SK-N-SH (cell line): ENCODE measurements at regions not wholly inside any gene's neighbourhood (a gene's known extent, or its start where the extent isn't known, plus 50 kb on each side); places are given as distances from the start of the nearest gene placed in this dataset.

Source experiments
- CTCF ChIA-PET: fragments of 300-600, 350-600 bp; formaldehyde crosslinking; extraction: SDS; loops from one replicate; lab custom pipeline; 2021; lab: Yijun Ruan, JAX
- POLR2A ChIA-PET: fragments of 350-600 bp; sonication (Branson Sonifier 250); formaldehyde crosslinking; extraction: SDS; loops from one replicate; lab custom pipeline; 2020; ENCODE audit warnings: antibody characterized with exemption, inconsistent platforms; lab: Yijun Ruan, JAX
- DNase-seq: peaks from one replicate; pipeline ENCODE4 v3.0.0; 2012
- H2AFZ ChIP-seq: fragments of 200-600 bp; sonication (generic); 2 replicates; pipeline ENCODE4 v1.8.1; 2016; ENCODE audit warnings: antibody characterized with exemption, mild to moderate bottlenecking, low read depth
- H3F3A ChIP-seq: fragments of 200-600 bp; sonication (generic); replicated peaks from 2 replicates; pipeline ENCODE3; 2016; ENCODE audit warnings: antibody characterized with exemption, mild to moderate bottlenecking; ENCODE audit not compliant: insufficient read depth
- H3K27ac ChIP-seq, 2 experiments: fragments of 200-500 bp in 1 of 2; fragments of 200-600 bp in 1 of 2; sonication (Bioruptor generic) in 1 of 2; sonication (generic), shearing (Covaris generic) in 1 of 2; 2 replicates each; pipeline versions ENCODE4 v1.5.1 to v1.6.1; 2014 to 2016; ENCODE audit warnings: low read depth in 2 of 2, inconsistent platforms in 1 of 2, low read length in 1 of 2, mild to moderate bottlenecking in 1 of 2, mixed read lengths in 1 of 2
- H3K27me3 ChIP-seq: fragments of 200-600 bp; sonication (generic), shearing (Covaris generic); 2 replicates; pipeline ENCODE4 v1.6.1; 2016; ENCODE audit warnings: mixed run types; ENCODE audit not compliant: insufficient read depth
- H3K36me3 ChIP-seq, 2 experiments: fragments of 200-500 bp in 1 of 2; fragments of 200-600 bp in 1 of 2; sonication (Bioruptor generic) in 1 of 2; sonication (generic) in 1 of 2; replicated peaks in 1 of 2; 2 replicates each; pipeline versions ENCODE3 to v1.5.1; 2014 to 2016; ENCODE audit warnings: low read length in 1 of 2, mild to moderate bottlenecking in 1 of 2; ENCODE audit not compliant: insufficient read depth in 2 of 2, control insufficient read depth in 1 of 2
- H3K4me1 ChIP-seq, 2 experiments: fragments of 200-500 bp in 1 of 2; fragments of 200-600 bp in 1 of 2; sonication (Bioruptor generic) in 1 of 2; sonication (generic), shearing (Covaris generic) in 1 of 2; 2 replicates each; pipeline versions ENCODE4 v1.5.1 to v1.6.1; 2014 to 2016; ENCODE audit warnings: low read depth in 1 of 2, low read length in 1 of 2, mixed run types in 1 of 2; ENCODE audit not compliant: insufficient read depth in 2 of 2, control insufficient read depth in 1 of 2
- H3K4me2 ChIP-seq: fragments of 200-600 bp; sonication (generic), shearing (Covaris generic); 2 replicates; pipeline ENCODE4 v1.6.1; 2017; ENCODE audit warnings: mixed run types
- H3K4me3 ChIP-seq, 2 experiments: fragments of 200-500 bp in 1 of 2; fragments of 200-600 bp in 1 of 2; sonication (Bioruptor generic) in 1 of 2; sonication (generic), shearing (Covaris generic) in 1 of 2; 2 replicates each; pipeline versions ENCODE4 v1.5.1 to v1.8.1; 2014 to 2016; ENCODE audit warnings: low read depth in 2 of 2, inconsistent platforms in 1 of 2, low read length in 1 of 2, mild to moderate bottlenecking in 1 of 2, mixed read lengths in 1 of 2, moderate library complexity in 1 of 2
- H3K79me2 ChIP-seq: fragments of 200-600 bp; sonication (generic); 2 replicates; pipeline ENCODE4 v1.8.1; 2017; ENCODE audit warnings: mild to moderate bottlenecking; ENCODE audit not compliant: insufficient read depth
- H3K9ac ChIP-seq: fragments of 200-600 bp; sonication (generic); 2 replicates; pipeline ENCODE4 v1.6.1; 2017; ENCODE audit warnings: mixed run types
- H3K9me2 ChIP-seq: fragments of 200-600 bp; sonication (generic); 2 replicates; pipeline ENCODE4 v1.6.1; 2017; ENCODE audit warnings: mixed run types
- H3K9me3 ChIP-seq: fragments of 200-600 bp; sonication (generic); 2 replicates; pipeline ENCODE4 v1.6.1; 2017; ENCODE audit warnings: mixed run types, mild to moderate bottlenecking, moderate library complexity
- H4K20me1 ChIP-seq: fragments of 200-600 bp; sonication (generic); 2 replicates; pipeline ENCODE4 v1.6.1; 2017; ENCODE audit warnings: mild to moderate bottlenecking, mixed run types; ENCODE audit not compliant: insufficient read depth
- CHD2 ChIP-seq: fragments of 150-350 bp; IDR thresholded peaks from 2 replicates; pipeline ENCODE4 v1.6.1; 2018; ENCODE audit warnings: low read length; ENCODE audit not compliant: partially characterized antibody
- EZH2phosphoT487 ChIP-seq: fragments of 200-600 bp; sonication (generic); IDR thresholded peaks from 2 replicates; pipeline ENCODE4 v1.6.1; 2017; ENCODE audit warnings: low read depth, mixed run types, mild to moderate bottlenecking, antibody characterized with exemption, moderate library complexity, borderline replicate concordance
- FOSL2 ChIP-seq: IDR thresholded peaks from 2 replicates; pipeline ENCODE4 v1.4.0; 2012; ENCODE audit warnings: low read depth, mild to moderate bottlenecking, moderate library complexity, borderline replicate concordance
- FOXJ3 ChIP-seq: sonication (generic); formaldehyde crosslinking; IDR thresholded peaks from 2 replicates; pipeline ENCODE4 v1.5.1; 2020; ENCODE audit warnings: mild to moderate bottlenecking, missing genetic modification reagents
- FOXM1 ChIP-seq: IDR thresholded peaks from 2 replicates; pipeline ENCODE4 v1.4.0; 2012; ENCODE audit warnings: low read depth, mild to moderate bottlenecking
- JUND ChIP-seq: IDR thresholded peaks from 2 replicates; pipeline ENCODE4 v1.4.0; 2012
- MAX ChIP-seq: IDR thresholded peaks from 2 replicates; pipeline ENCODE4 v1.4.0; 2012; ENCODE audit warnings: low read depth
- MEF2A ChIP-seq: IDR thresholded peaks from 2 replicates; pipeline ENCODE4 v1.4.0; 2012; ENCODE audit warnings: low read depth, borderline replicate concordance
- MXI1 ChIP-seq: IDR thresholded peaks from 2 replicates; pipeline ENCODE4 v1.6.1; 2012; ENCODE audit warnings: mild to moderate bottlenecking, low read depth, low read length, improper control_type of control experiment
- NFIC ChIP-seq: IDR thresholded peaks from 2 replicates; pipeline ENCODE4 v1.4.0; 2012; ENCODE audit warnings: borderline replicate concordance
- NRF1 ChIP-seq: IDR thresholded peaks from 2 replicates; pipeline ENCODE4 v1.6.1; 2012; ENCODE audit warnings: low read depth, mild to moderate bottlenecking, low read length
- POLR2AphosphoS5 ChIP-seq: IDR thresholded peaks from 2 replicates; pipeline ENCODE4 v1.6.1; 2012; ENCODE audit warnings: low read depth, low read length
- RAD21 ChIP-seq: IDR thresholded peaks from 2 replicates; pipeline ENCODE4 v1.6.1; 2012; ENCODE audit warnings: mild to moderate bottlenecking, low read length
- RCOR1 ChIP-seq: fragments of 150-350 bp; IDR thresholded peaks from 2 replicates; pipeline ENCODE4 v1.6.1; 2017; ENCODE audit warnings: antibody characterized with exemption, low read length
- REST ChIP-seq: IDR thresholded peaks from 2 replicates; pipeline ENCODE4 v1.6.1; 2012; ENCODE audit warnings: mild to moderate bottlenecking, low read depth, low read length, moderate library complexity
- RFX5 ChIP-seq: IDR thresholded peaks from 2 replicates; pipeline ENCODE4 v1.6.1; 2012; ENCODE audit warnings: mild to moderate bottlenecking, improper control_type of control experiment, low read length
- SMC3 ChIP-seq: IDR thresholded peaks from 2 replicates; pipeline ENCODE4 v1.6.1; 2012; ENCODE audit warnings: low read depth, low read length, improper control_type of control experiment
- TAF1 ChIP-seq: IDR thresholded peaks from 2 replicates; pipeline ENCODE4 v1.6.1; 2012; ENCODE audit warnings: low read depth, mild to moderate bottlenecking, low read length, moderate library complexity, borderline replicate concordance
- TCF12 ChIP-seq: IDR thresholded peaks from 2 replicates; pipeline ENCODE4 v1.4.0; 2012
- TEAD4 ChIP-seq: IDR thresholded peaks from 2 replicates; pipeline ENCODE4 v1.4.0; 2012; ENCODE audit warnings: mild to moderate bottlenecking, borderline replicate concordance; ENCODE audit not compliant: insufficient read depth
- USF1 ChIP-seq: IDR thresholded peaks from 2 replicates; pipeline ENCODE4 v1.4.0; 2012; ENCODE audit warnings: low read depth, borderline replicate concordance
- YY1 ChIP-seq: IDR thresholded peaks from 2 replicates; pipeline ENCODE4 v1.4.0; 2012; ENCODE audit warnings: low read depth, mild to moderate bottlenecking
- ZBTB33 ChIP-seq: IDR thresholded peaks from 2 replicates; pipeline ENCODE4 v1.4.0; 2012; ENCODE audit warnings: low read depth, borderline replicate concordance
- WGBS: methylation state at CpG from one replicate; pipeline ENCODE4 v1.1.6; 2017; ENCODE audit warnings: low lambda C conversion rate; 5-methylcytosine and 5-hydroxymethylcytosine counted together

- no peaks in the 10 kb centered on the region for H3K9me2 ChIP-seq
- H3K4me2 ChIP-seq: no peak overlapping the region
- H3K4me1 ChIP-seq: peaks cover 0 to 2% of the 10 kb centered on the region in 2 experiments; a peak in 2 of 4 replicates
- no peaks in the 10 kb centered on the region for H3K27me3 ChIP-seq
- no peak for TF ChIP-seq TAF1
- no peak for TF ChIP-seq SMC3
- TF ChIP-seq RAD21: no peak
- TF ChIP-seq FOSL2: no peak
- no peak for TF ChIP-seq NRF1
- TF ChIP-seq FOXM1: no peak
- TF ChIP-seq MXI1: no peak
- no peak for TF ChIP-seq RCOR1
- TF ChIP-seq TCF12: no peak
- H3K9me3 ChIP-seq: peaks cover 3% of the 10 kb centered on the region; the same call in 1 of the 2 replicates
- no peak overlapping the region for H3K4me3 ChIP-seq
- no peaks in the 10 kb centered on the region for H4K20me1 ChIP-seq
- ChIA-PET CTCF (no interaction called here), POLR2A (no interaction called here)
- no peak for DNase-seq
- no peaks in the 10 kb centered on the region for H3K36me3 ChIP-seq
- H3F3A ChIP-seq: no peaks in the 10 kb centered on the region
- WGBS: 78% methylated on average over 2 of the region's 2 CpGs
- no peak overlapping the region for H3K27ac ChIP-seq
- no peak overlapping the region for H2AFZ ChIP-seq
- H3K9ac ChIP-seq: no peak overlapping the region
- H3K79me2 ChIP-seq: no peaks in the 10 kb centered on the region
These were observed 287.6 kb upstream of the TBL1XR1 start for GRCh38 chr3:177484926-177485325.

GRCh38 chr3:177487635-177488186, 290.4 kb upstream of the TBL1XR1 start:
- Histone ChIP-seq H3K4me1 (peaks cover 4 to 20% of the 10 kb centered on the region in 2 experiments; a peak in 3 of 4 replicates), H3K4me3 (no peak overlapping the region), H3K9me2 (no peaks in the 10 kb centered on the region), H3K36me3 (no peaks in the 10 kb centered on the region), H3F3A (no peaks in the 10 kb centered on the region), H3K79me2 (no peaks in the 10 kb centered on the region), H4K20me1 (no peaks in the 10 kb centered on the region), H2AFZ (no peak overlapping the region), H3K27me3 (no peaks in the 10 kb centered on the region), H3K9ac (no peak overlapping the region), H3K9me3 (peaks cover 3% of the 10 kb centered on the region; the same call in 1 of the 2 replicates), H3K4me2 (no peak overlapping the region), H3K27ac (no peak overlapping the region)
- TF ChIP-seq RCOR1 (no peak), NRF1 (no peak), RAD21 (no peak), MAX (no peak), MEF2A (no peak), ZBTB33 (no peak), USF1 (no peak), FOXJ3 (CRISPR knock-in tag) (no peak), EZH2phosphoT487 (no peak), YY1 (no peak), JUND (no peak), TAF1 (no peak), NFIC (no peak), CHD2 (no peak), REST (no peak), FOSL2 (no peak), TEAD4 (no peak), POLR2AphosphoS5 (no peak), RFX5 (no peak)
- POLR2A ChIA-PET: interaction anchor here (0.6 kb wide), 1 partner anchor 120 kb away, joined by 3 read pairs; no protein-coding TSS in a partner anchor
- 91% methylated on average over 3 of the region's 3 CpGs for WGBS
- no peak for DNase-seq
- CTCF ChIA-PET: no interaction called here
